NOMO-1 treated with DMSO at 0.1 percent for 48 hours (cell line): ENCODE measurements at regions not wholly inside any gene's neighbourhood (a gene's known extent, or its start where the extent isn't known, plus 50 kb on each side); places are given as distances from the start of the nearest gene placed in this dataset.

Experiments used
- DNase-seq: peaks from one replicate; lab custom pipeline; 2025; ENCODE audit not compliant: unreplicated experiment; lab: John Stamatoyannopoulos, UW

DNA sequence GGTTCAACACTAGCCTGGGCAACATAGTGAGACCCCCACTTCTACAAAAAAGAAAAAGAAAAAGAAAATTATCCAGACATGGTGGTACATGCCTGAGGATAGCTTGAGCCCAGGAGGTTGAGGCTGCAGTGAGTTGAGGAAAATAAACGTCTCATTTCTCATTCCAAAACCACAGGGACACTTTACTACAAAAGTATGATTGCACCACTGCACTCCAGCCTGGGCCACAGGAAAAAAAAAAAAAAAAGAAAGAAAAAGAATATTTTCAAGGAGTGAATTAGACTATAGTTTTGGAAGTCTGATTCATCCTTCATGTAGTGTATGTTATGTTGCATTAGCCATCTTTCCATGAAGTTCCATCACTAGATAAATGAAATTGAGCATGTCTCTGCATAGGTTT lies 149.5 kb upstream of the THBS1 start:
- no peak for DNase-seq

DNA sequence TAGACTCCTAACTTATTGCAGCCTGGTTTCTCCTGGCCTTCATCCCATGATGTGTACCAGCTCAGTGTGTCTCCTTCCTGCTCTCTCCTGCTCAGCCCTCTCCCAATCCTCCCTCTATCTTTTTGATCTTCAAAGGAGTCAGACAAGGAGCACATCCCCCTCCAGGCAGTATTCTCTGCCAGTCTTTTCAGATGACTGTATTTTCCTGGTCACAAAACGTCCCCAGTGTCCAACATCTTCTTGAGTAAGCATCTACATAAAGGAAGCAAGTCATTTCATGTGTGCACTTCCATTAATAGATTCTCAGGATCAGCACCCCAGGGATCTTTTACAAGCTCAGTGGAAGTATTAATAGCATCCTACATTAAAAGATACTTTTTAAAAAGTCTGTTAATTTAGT lies 148.9 kb upstream of the THBS1 start:
- no peak for DNase-seq

DNA sequence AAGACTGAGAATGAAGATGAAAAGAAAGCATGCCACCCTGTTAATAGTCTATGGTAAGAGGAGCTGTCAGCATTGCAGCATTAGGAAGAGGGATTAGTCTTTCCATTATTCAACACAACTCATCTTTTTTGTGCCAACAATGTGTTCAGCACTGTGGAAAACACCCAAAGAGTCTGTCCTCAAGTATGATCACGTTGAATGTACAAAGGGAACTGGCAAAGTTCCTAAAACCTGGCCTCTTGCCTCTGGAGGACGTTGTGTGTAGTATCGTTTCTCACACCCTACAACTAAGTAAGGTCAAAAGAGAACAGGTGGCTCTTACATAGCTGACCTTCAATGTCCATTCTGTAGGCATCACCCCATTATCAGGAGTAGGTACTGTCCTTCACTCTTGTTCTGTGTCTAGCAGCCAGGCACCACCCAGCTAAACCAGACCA lies 147.9 kb upstream of the THBS1 start:
- no peak for DNase-seq

DNA sequence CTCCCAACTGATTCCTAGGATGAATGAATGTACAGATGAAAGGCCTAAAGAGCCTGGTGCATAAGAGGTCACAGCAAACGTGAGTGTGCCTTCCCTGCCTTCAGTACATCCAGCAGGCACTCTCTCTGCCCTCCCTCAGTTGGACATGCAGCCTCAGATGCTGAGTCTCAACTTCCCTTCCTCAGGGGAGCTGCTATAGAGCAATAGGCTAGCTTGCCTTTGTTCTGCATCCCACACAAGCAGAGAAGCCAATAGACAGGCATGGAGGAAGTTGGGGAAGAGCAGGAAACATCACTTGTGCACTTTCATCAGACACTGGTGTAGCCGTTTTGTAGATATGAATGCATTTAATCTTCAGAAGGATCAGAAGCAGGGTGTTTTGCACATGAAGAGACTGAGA lies 147.5 kb upstream of the THBS1 start:
- DNase-seq: peak; percentile 22

DNA sequence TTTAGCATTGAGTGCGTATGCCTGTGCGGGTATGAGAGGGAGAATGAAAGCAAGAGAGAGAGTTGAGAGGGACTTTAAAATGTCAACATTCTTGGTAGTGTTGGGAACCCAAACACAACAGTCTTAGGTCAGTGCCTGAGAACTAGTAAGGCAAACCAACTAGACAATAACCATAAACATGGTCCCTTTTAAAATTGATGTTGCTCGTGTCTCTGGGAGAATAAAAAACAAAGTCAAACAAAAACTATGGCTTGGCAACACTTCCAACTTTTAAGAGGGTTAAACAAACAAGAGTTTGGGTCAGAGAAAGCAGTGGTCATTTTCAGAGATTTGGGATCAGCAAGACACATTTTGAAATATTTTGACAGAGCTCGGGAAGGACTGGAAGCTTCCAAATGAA lies 146.7 kb upstream of the THBS1 start:
- DNase-seq: no peak

DNA sequence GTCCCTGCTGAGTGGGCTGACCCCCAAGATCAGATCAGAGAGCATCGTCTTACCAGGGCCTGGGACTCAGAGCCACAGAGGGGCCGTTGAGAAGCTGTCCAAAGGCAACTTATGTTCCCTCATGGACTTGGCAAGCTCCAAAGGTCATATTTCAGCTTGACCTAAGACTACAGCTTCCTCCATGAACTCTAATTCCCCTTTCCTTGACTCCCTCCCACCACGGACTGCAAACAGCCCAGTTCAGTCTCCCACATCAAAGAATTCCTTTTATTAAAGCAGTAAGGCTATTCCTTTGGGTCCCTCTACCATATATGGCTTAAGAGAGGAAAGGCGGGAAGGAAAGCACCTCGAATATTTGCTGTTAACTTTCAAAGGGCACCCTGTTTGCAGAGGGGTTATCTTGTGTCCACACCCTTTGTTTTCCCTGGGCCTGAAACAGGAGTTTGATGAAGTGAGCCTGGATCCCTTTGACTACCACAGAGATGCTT lies 146.1 kb upstream of the THBS1 start:
- DNase-seq: no peak

DNA sequence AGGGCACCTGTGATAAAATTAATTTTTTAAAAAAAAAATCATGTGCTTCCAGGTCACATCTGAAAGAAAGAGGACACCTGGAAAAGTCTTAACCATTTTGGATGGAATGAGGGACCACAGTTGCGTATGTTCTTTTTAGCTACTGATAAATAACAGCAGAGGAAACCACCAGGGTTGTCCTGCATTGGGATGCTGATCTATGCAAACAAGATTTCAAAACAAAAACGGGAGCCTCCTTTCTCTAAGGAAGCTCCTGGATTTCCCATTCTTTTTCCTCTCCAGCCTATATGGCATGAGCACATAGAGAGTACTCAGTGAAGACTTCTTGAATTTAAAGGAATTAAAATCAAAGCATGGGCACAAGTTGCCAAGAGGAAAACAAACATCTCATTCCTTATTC lies 145.6 kb upstream of the THBS1 start:
- DNase-seq: no peak

DNA sequence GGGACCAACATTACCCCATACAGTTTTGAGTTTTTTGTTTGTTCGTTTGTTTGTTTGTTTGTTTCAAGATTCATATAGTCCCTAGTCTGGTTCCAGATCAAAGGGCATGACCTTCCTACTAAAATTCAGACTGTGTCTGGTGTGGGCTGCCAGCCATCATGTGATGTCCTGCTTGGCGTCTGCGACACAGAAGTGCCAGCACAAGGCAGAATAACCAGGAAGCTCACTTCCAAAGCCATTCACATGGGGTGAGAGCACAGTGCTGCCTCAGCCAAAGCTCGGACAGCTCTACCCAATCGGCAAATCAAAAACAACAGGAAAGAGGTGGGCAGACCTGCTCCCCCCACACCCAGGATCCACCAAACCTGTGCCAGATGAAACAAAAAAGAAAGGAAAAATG lies 142.6 kb upstream of the THBS1 start:
- DNase-seq: no peak

DNA sequence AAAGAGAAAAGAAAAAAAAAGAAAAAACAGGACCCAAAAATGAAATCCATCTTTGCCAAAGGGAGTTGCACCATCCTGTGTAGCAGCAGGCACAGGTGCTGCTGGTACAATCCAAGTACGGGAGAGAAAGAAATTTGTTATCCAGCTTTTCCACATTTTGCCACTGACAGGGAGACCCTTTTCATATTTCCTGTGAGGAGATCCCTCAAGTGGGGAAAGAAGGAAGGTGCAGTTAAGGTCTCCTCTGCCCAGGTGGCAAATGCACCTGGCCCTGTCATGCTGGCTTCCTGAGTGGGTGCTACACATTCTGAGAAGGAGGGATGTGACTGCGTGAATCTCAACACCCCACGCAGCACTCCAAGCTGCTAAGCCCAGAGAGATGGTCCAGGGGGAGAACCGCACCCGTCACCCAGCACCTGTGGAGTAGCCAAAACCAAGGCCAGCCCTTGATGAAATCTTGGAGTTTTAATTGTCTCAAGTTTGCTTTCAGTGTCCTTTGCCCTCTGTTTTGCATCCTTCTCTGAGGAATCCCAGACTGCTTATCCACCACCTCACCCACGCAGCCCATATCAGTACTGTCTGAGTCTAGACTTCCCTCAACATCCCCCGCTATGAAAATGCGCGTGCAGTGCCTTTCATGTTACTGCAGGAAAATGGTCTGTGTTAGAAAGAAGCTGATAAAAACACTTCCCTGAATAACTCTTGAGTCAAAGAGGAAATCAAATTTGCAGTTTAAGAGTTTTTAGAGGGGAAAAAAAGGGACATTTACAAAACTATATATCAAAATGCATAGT lies 141.9 kb upstream of the THBS1 start:
- no peak for DNase-seq

DNA sequence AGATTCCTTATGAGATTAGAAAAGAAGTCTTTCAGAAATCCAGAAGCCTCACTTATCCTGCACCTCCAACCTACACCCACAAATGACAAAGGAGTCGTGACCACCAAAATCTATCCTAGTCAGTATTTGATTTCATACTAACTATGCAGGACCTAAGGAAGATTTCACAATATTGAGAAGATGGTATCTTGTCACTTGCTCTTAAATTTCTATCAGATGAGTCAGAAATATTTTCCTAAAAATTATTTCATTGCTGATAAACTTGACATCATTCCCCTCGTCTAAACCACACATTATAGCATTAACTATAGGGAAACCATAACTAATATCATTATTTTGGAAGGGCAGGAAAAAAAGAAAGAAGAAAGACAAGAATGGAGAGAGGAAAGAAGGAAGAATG lies 138.0 kb upstream of the THBS1 start:
- no peak for DNase-seq

DNA sequence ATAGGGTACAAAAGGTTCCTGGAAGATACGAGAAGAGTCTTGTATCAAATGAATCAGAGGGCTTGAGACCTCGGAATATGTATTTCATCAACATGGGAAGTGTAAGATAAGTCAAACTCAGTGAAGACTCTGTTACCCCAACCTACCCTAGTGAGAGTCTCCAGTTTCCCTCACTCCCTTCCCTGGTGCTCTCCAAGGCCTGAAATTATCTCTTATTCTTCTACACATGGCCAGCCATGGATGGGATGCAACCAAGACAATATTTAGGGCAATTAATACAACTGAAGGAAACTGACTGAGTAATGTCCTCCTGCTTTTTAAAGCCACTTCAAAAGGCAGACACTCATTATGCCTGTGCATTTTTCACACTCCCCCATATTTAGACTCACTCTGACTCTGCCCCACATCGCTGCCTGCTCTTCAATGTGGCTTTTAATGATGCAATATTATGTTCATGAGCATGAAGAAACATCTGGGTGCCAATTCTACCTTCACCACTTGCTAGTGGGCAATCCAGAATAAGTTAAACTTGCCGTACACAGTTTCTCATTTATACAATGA lies 137.1 kb upstream of the THBS1 start:
- no peak for DNase-seq

DNA sequence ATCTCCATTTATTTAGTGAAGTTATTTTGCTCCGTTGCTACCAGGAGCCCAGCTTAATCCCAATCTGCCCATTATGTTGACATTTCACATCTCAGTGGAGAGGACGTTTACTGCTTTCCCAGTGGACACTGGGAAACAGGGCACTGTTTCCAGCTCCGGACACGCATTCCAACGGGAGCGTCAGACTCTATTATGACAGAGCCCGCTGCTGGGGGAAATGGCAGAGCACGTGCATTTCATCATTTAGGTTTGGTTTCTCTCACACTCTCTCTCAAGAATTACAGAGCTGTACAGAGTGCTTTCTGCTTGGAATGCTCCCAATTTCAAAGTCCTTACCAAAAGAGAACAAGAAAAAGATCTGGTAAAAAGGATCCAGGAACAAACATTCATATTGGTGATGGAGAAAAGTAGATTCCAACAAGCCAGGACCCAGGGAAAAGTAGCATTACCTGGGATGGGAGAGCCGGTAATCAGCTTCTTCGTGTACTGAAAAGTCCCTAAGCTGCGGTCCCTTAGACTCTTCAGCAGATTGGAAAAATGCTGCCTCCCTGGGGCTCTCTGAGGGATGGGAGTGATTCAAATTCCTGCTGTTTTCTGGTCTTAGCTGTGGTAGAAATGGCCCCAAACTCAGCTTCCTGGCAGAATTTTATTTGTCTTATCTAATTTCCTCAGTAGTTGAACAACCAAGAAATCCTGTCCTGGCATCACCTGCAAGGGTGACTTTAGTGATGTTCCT lies 136.0 kb upstream of the THBS1 start:
- DNase-seq: no peak

DNA sequence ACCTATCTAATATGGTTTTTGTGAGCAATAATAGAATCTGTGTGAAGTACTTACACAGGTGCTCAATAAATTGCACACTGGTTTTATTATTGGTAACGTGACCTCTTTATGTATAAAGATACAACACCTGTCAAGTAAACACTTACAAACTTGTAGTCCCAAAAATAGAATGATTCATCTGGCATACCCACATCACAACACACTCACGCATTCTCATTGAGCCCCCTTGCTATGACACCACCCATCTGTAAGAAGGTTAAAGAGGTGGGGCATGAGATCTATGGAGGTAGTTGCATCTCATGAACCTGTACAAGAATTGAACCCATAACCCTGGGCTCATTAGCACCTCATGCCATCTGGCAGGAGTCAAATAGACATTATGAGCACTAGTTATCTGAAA lies 134.9 kb upstream of the THBS1 start:
- no peak for DNase-seq

DNA sequence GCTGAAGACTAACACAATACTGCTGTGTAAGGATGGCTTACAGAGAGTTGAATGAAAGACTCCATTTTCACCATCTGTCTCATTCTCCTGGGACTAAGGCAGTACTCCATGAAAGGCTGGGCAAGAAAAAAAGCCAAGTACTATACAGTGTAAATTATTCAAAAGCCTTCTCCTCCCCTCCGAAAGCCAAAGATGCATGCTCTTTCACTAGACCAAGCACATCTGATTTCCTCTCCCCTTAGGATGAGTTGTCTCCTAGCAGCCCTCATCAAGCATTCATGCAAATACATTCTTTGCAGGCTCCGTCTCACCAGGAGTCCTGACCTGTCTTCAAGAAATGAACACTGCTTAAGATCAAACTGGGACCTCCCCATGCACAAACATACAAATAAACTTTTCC lies 133.5 kb upstream of the THBS1 start:
- DNase-seq: no peak

DNA sequence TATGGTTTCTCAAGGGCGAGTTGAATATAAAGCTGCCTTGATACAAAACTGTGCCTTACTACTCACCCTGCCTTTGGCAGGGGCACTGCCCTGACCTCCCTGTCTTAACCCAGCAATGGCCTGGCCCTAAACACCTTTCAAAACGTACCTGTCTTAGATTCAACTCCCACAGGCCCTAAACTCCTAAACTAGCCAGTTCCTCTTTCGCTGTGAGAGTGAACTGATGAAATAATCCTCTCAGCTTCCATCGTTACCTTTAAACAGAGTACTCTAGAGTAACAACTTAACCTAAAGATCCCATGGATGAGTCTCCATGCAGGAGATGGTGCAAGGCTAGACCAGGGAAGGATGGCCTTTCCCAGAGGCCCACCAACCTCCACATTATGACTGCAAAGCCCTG lies 133.0 kb upstream of the THBS1 start:
- DNase-seq: peak; percentile 42

DNA sequence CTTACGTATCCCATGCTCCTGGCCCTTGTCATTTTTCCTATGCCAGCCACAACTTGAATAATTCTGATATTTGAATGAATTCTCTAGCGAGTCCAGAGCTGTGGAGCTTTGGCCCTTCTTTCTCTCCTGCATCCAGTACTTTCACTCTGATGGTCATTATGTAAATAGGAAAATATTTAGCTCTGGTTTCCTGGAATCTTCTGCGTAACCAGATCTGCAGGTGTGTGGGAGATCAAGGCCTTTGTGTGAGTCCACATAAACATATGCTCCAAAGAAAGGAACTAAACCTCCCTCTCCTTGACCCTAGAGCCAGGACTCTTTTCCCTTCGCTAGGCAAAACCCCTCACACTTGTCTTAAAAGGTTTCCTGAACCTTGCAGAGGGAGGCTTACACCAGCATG lies 132.5 kb upstream of the THBS1 start:
- DNase-seq: no peak

DNA sequence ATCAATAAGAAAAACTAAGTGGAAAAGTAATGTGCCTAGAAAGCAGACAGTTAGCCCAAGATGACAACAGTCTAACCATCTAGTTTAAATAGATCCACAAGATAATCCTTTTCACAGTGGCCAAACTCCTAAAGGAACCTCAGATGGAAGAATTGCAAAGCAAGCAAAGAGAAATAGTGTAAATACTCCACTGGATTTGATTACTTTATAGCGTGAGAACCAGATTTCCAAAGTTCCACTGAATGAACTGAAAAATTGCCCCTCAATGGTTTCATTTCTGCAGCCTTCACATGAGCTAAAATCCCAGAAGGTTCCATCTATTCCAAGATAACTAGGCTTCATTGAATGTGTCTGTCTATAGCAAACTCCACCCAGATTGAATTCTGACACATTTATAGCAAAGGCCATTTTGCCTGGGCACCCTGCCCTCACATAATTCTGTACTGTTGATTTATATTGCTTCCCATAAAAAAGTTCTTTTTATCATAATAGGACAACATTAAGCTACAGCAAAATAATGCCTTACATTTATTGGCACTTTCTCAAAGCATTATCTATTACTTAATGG lies 129.7 kb upstream of the THBS1 start:
- no peak for DNase-seq

DNA sequence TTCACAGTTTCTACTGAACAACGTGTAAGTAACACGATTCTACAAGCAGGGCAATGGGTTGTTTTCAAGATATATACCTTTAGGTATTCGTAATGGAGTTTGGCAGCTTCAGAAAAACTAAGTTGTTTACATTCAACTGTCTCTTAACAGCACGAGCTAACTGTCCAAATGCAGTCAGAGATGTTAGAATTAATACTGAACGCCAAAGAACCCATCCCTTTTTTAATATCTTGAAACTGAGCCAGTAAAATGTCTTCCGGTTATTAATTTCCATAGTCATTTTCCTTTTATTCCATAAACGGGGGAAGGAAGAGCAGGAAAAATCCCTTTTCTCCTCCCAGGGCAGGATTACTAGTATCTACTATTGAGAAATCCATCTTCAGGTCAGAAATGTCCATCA lies 129.0 kb upstream of the THBS1 start:
- no peak for DNase-seq

DNA sequence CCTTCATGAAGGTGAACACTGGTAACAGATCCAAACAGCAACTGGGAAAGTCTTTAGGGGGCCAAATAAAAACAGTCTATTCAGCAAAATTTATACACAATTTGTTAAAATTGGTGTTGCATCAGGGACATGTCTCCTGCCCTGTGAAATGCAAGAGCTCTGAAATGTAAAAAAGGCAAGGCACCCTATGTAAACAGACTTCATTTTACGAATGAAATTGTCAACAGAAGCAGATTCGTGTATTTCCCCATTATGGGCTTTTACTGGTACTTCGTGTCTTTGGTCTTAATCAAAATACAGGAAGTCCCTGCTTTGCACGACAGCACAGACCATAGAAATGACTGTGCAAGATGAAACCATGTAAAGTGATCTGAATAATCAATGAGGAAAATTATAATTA lies 127.3 kb upstream of the THBS1 start:
- peak; percentile 87 for DNase-seq

DNA sequence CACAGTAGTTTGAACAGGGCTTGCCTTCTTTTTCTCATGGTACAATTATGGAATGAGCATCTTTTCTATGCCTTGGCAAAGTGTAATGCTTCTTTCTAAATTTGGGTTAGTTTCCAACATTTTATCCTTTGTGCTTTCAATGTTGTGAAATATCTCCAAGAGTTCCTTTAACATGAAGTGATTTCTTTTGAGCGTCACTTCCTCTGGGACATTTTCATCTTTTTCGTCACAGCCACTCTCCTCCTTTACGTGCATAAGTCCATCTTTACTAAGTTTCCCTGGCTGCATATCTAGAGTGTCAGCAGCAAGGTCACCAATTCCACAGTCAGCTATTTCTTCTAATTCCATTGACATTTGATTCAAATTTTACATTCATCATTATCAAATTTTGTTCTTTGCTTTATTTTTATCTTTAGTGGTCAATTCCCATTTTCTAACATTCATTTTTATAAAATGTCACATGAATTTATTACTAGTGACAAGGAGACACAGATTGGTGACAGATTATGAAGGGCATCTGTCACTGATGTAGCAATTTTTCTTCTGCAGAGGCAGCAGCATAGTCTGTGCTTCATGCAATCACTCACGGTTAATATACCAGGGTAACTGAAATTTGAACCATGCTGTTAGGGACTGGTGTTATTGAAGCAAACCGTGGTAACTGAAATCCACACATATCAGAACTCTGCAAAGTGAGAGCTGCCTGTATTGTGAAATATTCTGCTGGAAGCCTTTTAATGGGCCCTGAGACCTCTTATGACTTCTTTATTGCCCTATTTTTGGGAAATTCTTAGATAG lies 126.5 kb upstream of the THBS1 start:
- DNase-seq: peak; percentile 69

DNA sequence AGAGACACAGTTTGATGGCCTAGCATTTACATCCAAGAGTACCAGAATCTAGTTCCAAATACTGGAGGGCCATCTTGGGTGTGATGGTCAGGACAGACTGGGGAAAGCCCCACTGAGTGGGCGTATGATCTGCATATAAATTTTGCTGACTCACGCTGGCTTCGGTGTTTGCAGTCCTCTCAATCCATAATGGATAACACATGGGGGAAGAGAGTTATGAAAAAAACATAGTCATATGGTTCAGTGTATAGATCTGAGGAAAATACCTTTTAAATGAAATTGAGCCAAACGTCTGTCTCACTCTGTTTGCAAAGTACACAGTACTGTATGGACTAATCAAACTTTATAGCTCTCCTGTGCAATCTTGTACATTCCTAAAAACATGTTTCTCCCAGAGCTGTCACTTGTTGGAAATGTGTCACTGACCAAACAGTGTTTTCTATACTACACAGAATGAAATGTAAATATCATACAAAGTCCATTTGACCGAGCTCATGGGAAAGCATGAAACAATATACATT lies 125.3 kb upstream of the THBS1 start:
- DNase-seq: no peak
